ENCODE measurements at regions not wholly inside any gene's neighbourhood (a gene's known extent, or its start where the extent isn't known, plus 50 kb on each side); places are given as distances from the start of the nearest gene placed in this dataset.

- TF ChIP-seq GATA2 (IDR thresholded peaks at IDR 0.05; ENCODE audit: low read depth, low read length) (no peak), GATA3 (IDR thresholded peaks at IDR 0.05; ENCODE audit: low read depth, low read length) (no peak)
Observed at GRCh38 chr1:195594322-195594721, 1013.9 kb downstream of the KCNT2 start.
